Activated CD4-positive, alpha-beta memory T cell treated with anti-CD3 and anti-CD28 coated beads for 36 hours (primary cell): ENCODE measurements at regions not wholly inside any gene's neighbourhood (a gene's known extent, or its start where the extent isn't known, plus 50 kb on each side); places are given as distances from the start of the nearest gene placed in this dataset.

Experiments used
- CTCF ChIA-PET: fragments of 350-600 bp; sonication (Branson Sonifier 250); formaldehyde crosslinking; loops from one replicate; lab custom pipeline; 2021; ENCODE audit warnings: antibody characterized with exemption, inconsistent platforms; lab: Charles Lee
- POLR2A ChIA-PET: fragments of 350-600 bp; sonication (Branson Sonifier 250); formaldehyde crosslinking; loops from one replicate; lab custom pipeline; 2021; ENCODE audit warnings: antibody characterized with exemption; lab: Charles Lee
- DNase-seq: peaks from one replicate; pipeline ENCODE4 v3.0.0-alpha.2; 2020
- H3K27ac Mint-ChIP-seq: one replicate; pipeline ENCODE4 v1.8.0; 2021; ENCODE audit warnings: mixed read lengths
- H3K27me3 Mint-ChIP-seq: one replicate; pipeline ENCODE4 v1.8.0; 2021; ENCODE audit warnings: mixed read lengths
- H3K36me3 Mint-ChIP-seq: one replicate; pipeline ENCODE4 v1.8.0; 2021; ENCODE audit warnings: mixed read lengths
- H3K4me1 Mint-ChIP-seq: one replicate; pipeline ENCODE4 v1.8.0; 2021; ENCODE audit warnings: low read depth, mixed read lengths
- H3K4me3 Mint-ChIP-seq: one replicate; pipeline ENCODE4 v1.8.0; 2021; ENCODE audit warnings: mild to moderate bottlenecking, mixed read lengths
- H3K9me3 Mint-ChIP-seq: one replicate; pipeline ENCODE4 v1.8.0; 2021; ENCODE audit warnings: mixed read lengths
- intact Hi-C: fragments of 100-400 bp; cut with micrococcal nuclease; formaldehyde crosslinking; loops from one replicate; pipeline ENCODE4 v1.15.1; 2023

- Mint-ChIP-seq H3K4me3 (no peak overlapping the region), H3K9me3 (peaks cover 9% of the 10 kb centered on the region), H3K27ac (no peak overlapping the region), H3K4me1 (no peaks in the 10 kb centered on the region), H3K36me3 (no peaks in the 10 kb centered on the region), H3K27me3 (no peaks in the 10 kb centered on the region)
- no peak for DNase-seq
- intact Hi-C loops, result no loop called here
- ChIA-PET CTCF (no interaction called here), POLR2A (no interaction called here)
Observed at GRCh38 chr2:183519371-183520056, 395.3 kb downstream of the NUP35 start.

- H3K4me1 Mint-ChIP-seq, result no peaks in the 10 kb centered on the region
- no peak overlapping the region for H3K4me3 Mint-ChIP-seq
- H3K27me3 Mint-ChIP-seq, result no peaks in the 10 kb centered on the region
- no peak overlapping the region for H3K27ac Mint-ChIP-seq
- H3K36me3 Mint-ChIP-seq, result no peaks in the 10 kb centered on the region
- no peak for DNase-seq
- intact Hi-C loops, result no loop called here
- CTCF ChIA-PET, result no interaction called here
- POLR2A ChIA-PET, result no interaction called here
- H3K9me3 Mint-ChIP-seq, result peaks cover 14% of the 10 kb centered on the region
Observed at GRCh38 chr2:183521911-183522310, 397.7 kb downstream of the NUP35 start.

GRCh38 chr2:183522489-183523266 lies 398.4 kb downstream of the NUP35 start:
- no peaks in the 10 kb centered on the region for H3K27me3 Mint-ChIP-seq
- CTCF ChIA-PET, result no interaction called here

GRCh38 chr2:183530333-183530901 lies 406.2 kb downstream of the NUP35 start:
- no peaks in the 10 kb centered on the region for H3K36me3 Mint-ChIP-seq
- POLR2A ChIA-PET, result no interaction called here
- peaks cover 28% of the 10 kb centered on the region for H3K9me3 Mint-ChIP-seq
- no peaks in the 10 kb centered on the region for H3K27me3 Mint-ChIP-seq
- intact Hi-C loops, result no loop called here
- H3K27ac Mint-ChIP-seq, result no peak overlapping the region
- no peaks in the 10 kb centered on the region for H3K4me1 Mint-ChIP-seq
- no peak overlapping the region for H3K4me3 Mint-ChIP-seq
- no peak for DNase-seq
- CTCF ChIA-PET, result no interaction called here

More at GRCh38 chr2:183522489-183523266, 398.4 kb downstream of the NUP35 start:
- Mint-ChIP-seq H3K27ac (no peak overlapping the region), H3K4me3 (no peak overlapping the region), H3K36me3 (no peaks in the 10 kb centered on the region), H3K9me3 (peaks cover 21% of the 10 kb centered on the region), H3K4me1 (no peaks in the 10 kb centered on the region)
- intact Hi-C loops, result no loop called here
- no peak for DNase-seq
- POLR2A ChIA-PET, result no interaction called here

- Mint-ChIP-seq H3K9me3 (peaks cover 25% of the 10 kb centered on the region), H3K27me3 (no peaks in the 10 kb centered on the region), H3K4me1 (no peaks in the 10 kb centered on the region), H3K36me3 (no peaks in the 10 kb centered on the region), H3K27ac (no peak overlapping the region), H3K4me3 (no peak overlapping the region)
- DNase-seq, result no peak
- intact Hi-C loops, result no loop called here
- ChIA-PET POLR2A (no interaction called here), CTCF (no interaction called here)
Observed at GRCh38 chr2:183532514-183532913, 408.3 kb downstream of the NUP35 start.

- ChIA-PET POLR2A (no interaction called here), CTCF (no interaction called here)
Observed at GRCh38 chr2:183533021-183533420, 408.8 kb downstream of the NUP35 start.

GRCh38 chr2:183536290-183536689 lies 412.0 kb downstream of the NUP35 start:
- ChIA-PET CTCF (no interaction called here), POLR2A (no interaction called here)
- no peaks in the 10 kb centered on the region for H3K36me3 Mint-ChIP-seq

More at GRCh38 chr2:183533021-183533420, 408.8 kb downstream of the NUP35 start:
- no peaks in the 10 kb centered on the region for H3K4me1 Mint-ChIP-seq
- no peaks in the 10 kb centered on the region for H3K27me3 Mint-ChIP-seq
- DNase-seq, result no peak
- H3K27ac Mint-ChIP-seq, result no peak overlapping the region
- H3K9me3 Mint-ChIP-seq, result peaks cover 20% of the 10 kb centered on the region
- no peak overlapping the region for H3K4me3 Mint-ChIP-seq
- no peaks in the 10 kb centered on the region for H3K36me3 Mint-ChIP-seq
- intact Hi-C loops, result no loop called here

GRCh38 chr2:183536714-183537113 lies 412.5 kb downstream of the NUP35 start:
- H3K4me1 Mint-ChIP-seq, result no peaks in the 10 kb centered on the region
- no peak overlapping the region for H3K4me3 Mint-ChIP-seq
- no peaks in the 10 kb centered on the region for H3K36me3 Mint-ChIP-seq
- intact Hi-C loops, result no loop called here
- no peak for DNase-seq
- H3K9me3 Mint-ChIP-seq, result peaks cover 11% of the 10 kb centered on the region
- ChIA-PET CTCF (no interaction called here), POLR2A (no interaction called here)
- no peak overlapping the region for H3K27ac Mint-ChIP-seq
- H3K27me3 Mint-ChIP-seq, result no peaks in the 10 kb centered on the region

More at GRCh38 chr2:183536290-183536689, 412.0 kb downstream of the NUP35 start:
- intact Hi-C loops, result no loop called here
- no peaks in the 10 kb centered on the region for H3K27me3 Mint-ChIP-seq
- no peak for DNase-seq
- no peak overlapping the region for H3K4me3 Mint-ChIP-seq
- H3K9me3 Mint-ChIP-seq, result peaks cover 14% of the 10 kb centered on the region
- no peak overlapping the region for H3K27ac Mint-ChIP-seq
- H3K4me1 Mint-ChIP-seq, result no peaks in the 10 kb centered on the region

- Mint-ChIP-seq H3K27ac (no peak overlapping the region), H3K9me3 (peaks cover 37% of the 10 kb centered on the region), H3K4me3 (no peak overlapping the region), H3K4me1 (no peaks in the 10 kb centered on the region), H3K27me3 (no peaks in the 10 kb centered on the region), H3K36me3 (no peaks in the 10 kb centered on the region)
- intact Hi-C loops, result no loop called here
- ChIA-PET CTCF (no interaction called here), POLR2A (no interaction called here)
- DNase-seq, result no peak
Observed at GRCh38 chr2:183541766-183542165, 417.5 kb downstream of the NUP35 start.

GRCh38 chr2:183542606-183543005 lies 418.4 kb downstream of the NUP35 start:
- no peaks in the 10 kb centered on the region for H3K36me3 Mint-ChIP-seq
- no peaks in the 10 kb centered on the region for H3K4me1 Mint-ChIP-seq
- ChIA-PET POLR2A (no interaction called here), CTCF (no interaction called here)
- peaks cover 39% of the 10 kb centered on the region for H3K9me3 Mint-ChIP-seq
- intact Hi-C loops, result no loop called here
- H3K4me3 Mint-ChIP-seq, result no peak overlapping the region
- DNase-seq, result no peak
- no peak overlapping the region for H3K27ac Mint-ChIP-seq
- H3K27me3 Mint-ChIP-seq, result no peaks in the 10 kb centered on the region

GRCh38 chr2:183543222-183543621 lies 419.0 kb downstream of the NUP35 start:
- H3K27ac Mint-ChIP-seq, result no peak overlapping the region
- ChIA-PET CTCF (no interaction called here), POLR2A (no interaction called here)
- intact Hi-C loops, result no loop called here
- H3K4me3 Mint-ChIP-seq, result no peak overlapping the region
- no peaks in the 10 kb centered on the region for H3K27me3 Mint-ChIP-seq
- no peaks in the 10 kb centered on the region for H3K36me3 Mint-ChIP-seq
- no peak for DNase-seq
- H3K9me3 Mint-ChIP-seq, result peaks cover 44% of the 10 kb centered on the region
- no peaks in the 10 kb centered on the region for H3K4me1 Mint-ChIP-seq

- DNase-seq, result no peak
- Mint-ChIP-seq H3K4me3 (no peak overlapping the region), H3K4me1 (no peaks in the 10 kb centered on the region), H3K9me3 (peaks cover 47% of the 10 kb centered on the region), H3K27ac (no peak overlapping the region), H3K27me3 (no peaks in the 10 kb centered on the region), H3K36me3 (no peaks in the 10 kb centered on the region)
- POLR2A ChIA-PET, result no interaction called here
- intact Hi-C loops, result no loop called here
- CTCF ChIA-PET, result no interaction called here
Observed at GRCh38 chr2:183543731-183544130, 419.5 kb downstream of the NUP35 start.
